ENCODE measurements at regions not wholly inside any gene's neighbourhood (a gene's known extent, or its start where the extent isn't known, plus 50 kb on each side); places are given as distances from the start of the nearest gene placed in this dataset.

DNA sequence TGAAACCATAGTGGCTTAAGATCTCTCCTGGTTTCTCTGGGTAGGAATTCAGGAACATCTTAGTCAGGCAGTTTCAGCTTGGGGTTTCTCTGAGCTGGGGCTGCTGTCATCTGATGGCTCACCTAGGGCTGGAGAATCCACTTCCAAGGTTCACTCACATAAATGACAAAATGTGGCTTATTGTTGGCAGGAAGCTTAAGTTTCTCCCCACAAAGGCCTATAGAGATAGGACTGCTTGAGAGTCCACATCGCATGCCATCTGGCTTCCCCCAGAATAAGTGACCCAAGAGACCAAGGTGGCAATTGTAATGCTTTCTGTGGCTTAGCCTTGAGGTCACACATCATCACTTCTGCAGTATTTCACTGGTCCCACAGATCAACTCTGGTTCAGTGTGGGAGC, 131.4 kb downstream of the EDN1 start:
- ATAC-seq (ENCODE audit: low FRiP score) (no peak), DNase-seq (ENCODE audit: low spot score) (no peak)
- TF ChIP-seq, protein P1, sequence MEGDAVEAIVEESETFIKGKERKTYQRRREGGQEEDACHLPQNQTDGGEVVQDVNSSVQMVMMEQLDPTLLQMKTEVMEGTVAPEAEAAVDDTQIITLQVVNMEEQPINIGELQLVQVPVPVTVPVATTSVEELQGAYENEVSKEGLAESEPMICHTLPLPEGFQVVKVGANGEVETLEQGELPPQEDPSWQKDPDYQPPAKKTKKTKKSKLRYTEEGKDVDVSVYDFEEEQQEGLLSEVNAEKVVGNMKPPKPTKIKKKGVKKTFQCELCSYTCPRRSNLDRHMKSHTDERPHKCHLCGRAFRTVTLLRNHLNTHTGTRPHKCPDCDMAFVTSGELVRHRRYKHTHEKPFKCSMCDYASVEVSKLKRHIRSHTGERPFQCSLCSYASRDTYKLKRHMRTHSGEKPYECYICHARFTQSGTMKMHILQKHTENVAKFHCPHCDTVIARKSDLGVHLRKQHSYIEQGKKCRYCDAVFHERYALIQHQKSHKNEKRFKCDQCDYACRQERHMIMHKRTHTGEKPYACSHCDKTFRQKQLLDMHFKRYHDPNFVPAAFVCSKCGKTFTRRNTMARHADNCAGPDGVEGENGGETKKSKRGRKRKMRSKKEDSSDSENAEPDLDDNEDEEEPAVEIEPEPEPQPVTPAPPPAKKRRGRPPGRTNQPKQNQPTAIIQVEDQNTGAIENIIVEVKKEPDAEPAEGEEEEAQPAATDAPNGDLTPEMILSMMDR (IDR thresholded peaks at IDR 0.05), result no peak

DNA sequence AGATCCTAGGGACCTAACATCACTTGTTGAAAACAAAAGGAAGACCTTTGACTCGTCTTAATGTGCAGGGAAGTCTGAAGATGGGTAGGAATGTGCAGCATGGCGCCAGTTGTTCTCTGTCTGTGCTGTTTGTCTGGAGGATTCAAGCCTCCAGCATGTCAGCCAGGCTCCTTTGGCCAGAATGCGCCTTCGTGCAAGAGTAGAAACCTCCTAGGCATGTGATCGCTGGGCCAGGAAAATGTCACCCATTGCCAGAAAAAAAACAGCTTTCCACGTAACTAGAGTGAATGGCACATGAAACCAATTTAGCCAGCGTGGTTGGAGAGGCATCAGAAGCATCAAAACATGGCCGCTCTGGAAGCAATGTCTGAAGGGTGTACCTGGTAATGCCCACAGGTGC, 132.7 kb downstream of the EDN1 start:
- DNase-seq (ENCODE audit: low spot score) (no peak), ATAC-seq (ENCODE audit: low FRiP score) (no peak)

DNA sequence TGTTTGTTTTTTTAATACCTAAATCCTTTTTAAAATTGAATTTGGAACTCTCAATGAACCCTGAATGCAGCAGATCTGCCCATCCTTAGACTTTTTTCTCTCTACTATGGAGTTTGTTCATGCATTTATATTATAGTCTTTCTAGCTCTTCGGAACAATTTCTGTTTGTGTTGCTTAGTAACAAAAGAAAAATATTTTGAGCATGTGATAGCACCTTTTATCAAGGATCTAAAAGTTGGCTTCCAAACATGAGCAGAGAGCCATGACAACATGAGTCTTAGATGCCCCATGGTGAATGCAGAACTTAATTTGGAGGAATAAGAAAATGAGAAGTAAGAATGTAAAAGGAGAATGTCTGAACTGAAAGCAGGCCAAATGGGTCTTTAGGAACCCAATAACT, 133.7 kb downstream of the EDN1 start:
- no peak for ATAC-seq (ENCODE audit: low FRiP score)
- no peak for DNase-seq (ENCODE audit: low spot score)
- TF ChIP-seq, protein P1 (IDR thresholded peaks at IDR 0.05), result no peak

More for the DNA sequence above, 132.7 kb downstream of the EDN1 start:
- TF ChIP-seq, protein P1 (IDR thresholded peaks at IDR 0.05), result no peak

DNA sequence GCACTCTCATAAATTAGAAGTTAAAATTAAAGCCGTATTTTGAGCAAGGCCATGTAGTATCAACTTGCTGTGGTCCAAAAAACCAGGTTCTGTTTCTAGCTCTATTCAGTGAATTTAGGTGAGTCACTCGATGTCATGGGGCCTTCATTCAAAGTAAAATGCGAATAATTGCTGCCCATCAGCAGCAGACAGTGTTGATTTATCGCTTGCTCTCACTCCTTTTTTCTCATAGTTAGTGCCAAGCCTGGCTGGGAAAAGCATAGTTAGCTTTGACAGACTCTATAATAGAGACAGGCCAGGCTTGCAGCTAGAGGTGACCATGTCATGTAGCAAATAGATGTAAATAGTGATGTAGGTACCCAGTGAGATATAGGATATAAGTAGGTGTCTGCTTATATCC, 136.0 kb downstream of the EDN1 start:
- no peak for DNase-seq (ENCODE audit: low spot score)

DNA sequence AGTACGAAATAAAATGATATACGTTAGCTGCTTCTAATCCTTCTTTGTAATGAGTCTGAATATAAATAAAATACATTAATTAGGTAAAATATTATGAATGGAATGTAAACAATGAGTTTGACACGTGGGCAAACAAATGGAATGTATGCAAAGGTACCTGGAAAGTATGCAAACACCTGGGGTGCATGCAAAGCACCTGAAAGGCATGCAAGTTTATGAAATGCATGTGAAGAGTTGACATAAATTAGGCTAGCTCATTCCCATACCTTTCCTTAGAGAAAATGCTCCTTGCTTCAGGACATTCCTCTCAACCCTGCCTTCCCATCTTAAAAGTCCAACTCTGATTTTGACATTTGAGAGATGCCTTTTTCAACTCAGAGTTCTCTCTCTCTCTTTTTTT, 140.9 kb downstream of the EDN1 start:
- DNase-seq (ENCODE audit: low spot score), result no peak
- ATAC-seq (ENCODE audit: low FRiP score), result no peak
- TF ChIP-seq, protein P1 (IDR thresholded peaks at IDR 0.05), result no peak

More for the DNA sequence above, 136.0 kb downstream of the EDN1 start:
- TF ChIP-seq, protein P1 (IDR thresholded peaks at IDR 0.05), result no peak
- ATAC-seq (ENCODE audit: low FRiP score), result no peak

DNA sequence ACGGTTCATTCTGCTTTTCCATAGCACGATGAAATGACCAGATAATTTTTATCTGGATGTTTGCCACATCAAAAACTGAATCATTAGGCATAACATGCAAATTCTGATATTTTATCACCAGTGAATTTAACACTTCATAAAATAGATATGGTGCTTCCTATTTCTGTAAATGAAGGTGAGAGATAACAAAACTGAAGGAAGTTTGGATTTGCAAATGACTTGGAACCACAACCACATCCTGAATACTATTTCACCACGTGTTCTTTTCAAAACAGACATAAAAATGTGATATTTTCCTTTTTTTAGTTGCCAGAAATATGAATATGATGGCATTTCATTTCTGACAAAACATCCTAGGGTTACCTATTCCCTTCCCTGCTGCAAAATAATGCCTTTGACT, 146.1 kb downstream of the EDN1 start:
- ATAC-seq (ENCODE audit: low FRiP score) (no peak), DNase-seq (ENCODE audit: low spot score) (no peak)
- TF ChIP-seq, protein P1 (IDR thresholded peaks at IDR 0.05), result no peak

DNA sequence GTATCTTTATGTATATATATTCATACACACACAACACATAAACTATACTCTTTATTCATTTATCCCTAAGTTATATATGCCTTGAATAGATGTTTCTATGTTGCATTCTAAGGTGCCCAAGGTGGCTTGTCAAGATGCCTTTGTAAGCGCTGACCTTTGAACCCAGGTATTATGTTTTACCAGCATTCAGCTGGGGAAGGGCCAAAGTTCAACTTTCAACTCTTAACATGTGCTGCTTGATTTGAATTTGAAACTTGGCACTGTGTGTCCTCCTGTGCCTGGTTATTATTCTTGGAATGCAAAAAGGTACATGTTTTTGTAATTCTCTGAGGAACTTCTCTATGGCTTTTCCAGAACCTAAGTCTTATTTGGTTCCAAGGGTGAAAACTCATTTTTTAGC, 146.5 kb downstream of the EDN1 start:
- DNase-seq (ENCODE audit: low spot score) (no peak), ATAC-seq (ENCODE audit: low FRiP score) (no peak)
- TF ChIP-seq, protein P1 (IDR thresholded peaks at IDR 0.05), result no peak

All from omental fat pad (tissue), 3 donors.